GM12878 (cell line): ENCODE measurements at regions not wholly inside any gene's neighbourhood (a gene's known extent, or its start where the extent isn't known, plus 50 kb on each side); places are given as distances from the start of the nearest gene placed in this dataset.

Source experiments
- ATAC-seq: fragments of 200-7000 bp; cut with Tn5 transposase; 3 replicates; pipeline ENCODE4 v1.9.1; 2020; ENCODE audit warnings: mild to moderate bottlenecking, moderate library complexity
- BruUV-seq: library from RNA; stranded (reverse); fragments of 400-500 nt; replicated peaks from 2 replicates; lab custom pipeline; 2021; lab: Mats Ljungman, UMichigan
- CTCF ChIA-PET: fragments of 300-600 bp; sonication (Branson Sonifier 250); formaldehyde crosslinking; extraction: SDS; loops from one replicate; lab custom pipeline; 2021; ENCODE audit warnings: inconsistent platforms; lab: Yijun Ruan, JAX
- POLR2A ChIA-PET: fragments of 350-600 bp; formaldehyde crosslinking; extraction: SDS; loops from one replicate; lab custom pipeline; 2021; ENCODE audit warnings: inconsistent platforms; lab: Charles Lee
- RAD21 ChIA-PET: fragments of 300-600 bp; sonication (Branson Sonifier 250); formaldehyde crosslinking; loops from one replicate; lab custom pipeline; 2023; ENCODE audit warnings: antibody characterized with exemption; ENCODE audit not compliant: unreplicated experiment; lab: Charles Lee
- SMC1A ChIA-PET: fragments of 300-600 bp; sonication (Branson Sonifier 250); formaldehyde crosslinking; loops from one replicate; lab custom pipeline; 2023; ENCODE audit not compliant: unreplicated experiment, uncharacterized antibody; lab: Charles Lee
- DNase-seq: peaks from one replicate; pipeline ENCODE4 v3.0.0-alpha.2; 2011; ENCODE audit warnings: low read depth, low spot score
- FAIRE-seq: peaks from 3 replicates; lab custom pipeline; 2011; peaks lifted over from hg19 to GRCh38; lab: Jason Lieb, UNC
- H2AFZ ChIP-seq: 2 replicates; pipeline ENCODE4 v1.6.0; 2011; ENCODE audit warnings: low read depth, low read length, control low read depth; ENCODE audit not compliant: control insufficient read depth
- H3K27ac ChIP-seq: 2 replicates; pipeline ENCODE4 v1.5.1; 2011; ENCODE audit warnings: control low read depth; ENCODE audit not compliant: control insufficient read depth, insufficient read depth
- H3K27me3 ChIP-seq, 2 experiments: replicated peaks in 1 of 2; 2 replicates each; pipeline versions ENCODE4 v1.6.0 to v1.6.1; 2011; ENCODE audit warnings: low read length in 1 of 2; ENCODE audit not compliant: control insufficient read depth in 2 of 2, insufficient read depth in 2 of 2
- H3K36me3 ChIP-seq, 2 experiments: 2 replicates each; pipeline ENCODE4 v1.5.1; 2011; ENCODE audit warnings: low read length in 1 of 2; ENCODE audit not compliant: control insufficient read depth in 2 of 2, insufficient read depth in 2 of 2
- H3K4me1 ChIP-seq: 2 replicates; pipeline ENCODE4 v1.6.1; 2011; ENCODE audit warnings: mild to moderate bottlenecking, low read length, moderate library complexity, mixed read lengths; ENCODE audit not compliant: control insufficient read depth, insufficient read depth
- H3K4me2 ChIP-seq: 2 replicates; pipeline ENCODE4 v1.6.0; 2011; ENCODE audit warnings: control low read depth; ENCODE audit not compliant: control insufficient read depth, insufficient read depth
- H3K4me3 ChIP-seq: fragments of 200-600 bp; sonication (generic); 2 replicates; pipeline ENCODE4 v1.5.1; 2016
- H3K79me2 ChIP-seq: 2 replicates; pipeline ENCODE4 v1.6.0; 2011; ENCODE audit warnings: low read length; ENCODE audit not compliant: control insufficient read depth, insufficient read depth
- H3K9ac ChIP-seq: 2 replicates; pipeline ENCODE4 v1.8.0; 2011; ENCODE audit warnings: low read length, control low read depth, mixed read lengths; ENCODE audit not compliant: control insufficient read depth, insufficient read depth
- H3K9me3 ChIP-seq: replicated peaks from 3 replicates; pipeline ENCODE4 v1.5.1; 2011; ENCODE audit warnings: mild to moderate bottlenecking, low read length; ENCODE audit not compliant: control insufficient read depth, insufficient read depth
- H4K20me1 ChIP-seq: 2 replicates; pipeline ENCODE4 v1.6.0; 2011; ENCODE audit not compliant: control insufficient read depth, insufficient read depth
- BHLHE40 ChIP-seq, 2 experiments: fragments of 450-650 bp in 1 of 2; IDR thresholded peaks; 2 replicates each; pipeline ENCODE4 v1.6.1; 2011 to 2017; ENCODE audit warnings: low read depth in 2 of 2, borderline replicate concordance in 1 of 2, improper control_type of control experiment in 1 of 2, low read length in 1 of 2, mild to moderate bottlenecking in 1 of 2
- DPF2 ChIP-seq: fragments of 450-650 bp; IDR thresholded peaks from 2 replicates; pipeline ENCODE4 v1.6.1; 2017; ENCODE audit warnings: mild to moderate bottlenecking
- EGR1 ChIP-seq, 2 experiments: IDR thresholded peaks; 1 replicate in 1 of 2; 2 replicates in 1 of 2; pipeline ENCODE4 v1.6.1; 2011 to 2012; ENCODE audit warnings: low read depth in 2 of 2, low read length in 2 of 2, borderline replicate concordance in 1 of 2, mild to moderate bottlenecking in 1 of 2, moderate library complexity in 1 of 2
- ESRRA ChIP-seq: IDR thresholded peaks from 2 replicates; pipeline ENCODE4 v1.6.1; 2012; ENCODE audit warnings: mild to moderate bottlenecking, low read length, improper control_type of control experiment
- HDGF ChIP-seq: fragments of 450-650 bp; IDR thresholded peaks from 2 replicates; pipeline ENCODE4 v1.6.1; 2016; ENCODE audit warnings: antibody characterized with exemption
- JUNB ChIP-seq: IDR thresholded peaks from 2 replicates; pipeline ENCODE4 v1.6.1; 2016; ENCODE audit warnings: antibody characterized with exemption, mild to moderate bottlenecking
- MEF2B ChIP-seq: fragments of 450-650 bp; IDR thresholded peaks from 2 replicates; pipeline ENCODE4 v1.6.1; 2018; ENCODE audit warnings: mild to moderate bottlenecking, moderate library complexity; ENCODE audit not compliant: partially characterized antibody, poor library complexity, severe bottlenecking
- MXI1 ChIP-seq: fragments of 150-350 bp; IDR thresholded peaks from 2 replicates; pipeline ENCODE4 v1.6.1; 2011; ENCODE audit warnings: low read depth, mild to moderate bottlenecking, inconsistent platforms, low read length, improper control_type of control experiment
- NBN ChIP-seq: fragments of 450-650 bp; IDR thresholded peaks from 2 replicates; pipeline ENCODE4 v1.6.1; 2016
- SIN3A ChIP-seq: IDR thresholded peaks from 2 replicates; pipeline ENCODE4 v1.6.1; 2012; ENCODE audit warnings: low read depth, low read length, improper control_type of control experiment
- SMARCA5 ChIP-seq: fragments of 450-650 bp; IDR thresholded peaks from 2 replicates; pipeline ENCODE4 v1.6.1; 2017; ENCODE audit warnings: mild to moderate bottlenecking
- SMC3 ChIP-seq: IDR thresholded peaks from 2 replicates; pipeline ENCODE4 v1.6.1; 2011; ENCODE audit warnings: low read length, improper control_type of control experiment, borderline replicate concordance
- STAT3 ChIP-seq: IDR thresholded peaks from 2 replicates; pipeline ENCODE4 v1.6.1; 2011; ENCODE audit warnings: low read depth, low read length, improper control_type of control experiment
- ZBED1 ChIP-seq: IDR thresholded peaks from 2 replicates; pipeline ENCODE4 v1.6.1; 2016; ENCODE audit warnings: borderline replicate concordance
- in situ Hi-C: fragments of 300-500 bp; cut with MboI; formaldehyde crosslinking; loops from 9 replicates; pipeline ENCODE4 v1.14.3; 2018; ENCODE audit warnings: mixed read lengths
- intact Hi-C: fragments of 100-400 bp; cut with micrococcal nuclease; formaldehyde crosslinking; loops from one replicate; pipeline ENCODE4 v1.14.2; 2022; ENCODE audit not compliant: unreplicated experiment
- TF ChIP-seq, protein P1 (sequence below): IDR thresholded peaks from 2 replicates; pipeline ENCODE4 v1.6.1; 2011; ENCODE audit warnings: low read depth, mild to moderate bottlenecking, low read length, moderate library complexity, borderline replicate concordance; ENCODE audit errors: extremely low read depth
- TF ChIP-seq, protein P2 (sequence below): IDR thresholded peaks from 2 replicates; pipeline ENCODE4 v1.6.1; 2011; ENCODE audit warnings: mild to moderate bottlenecking, low read depth, low read length, moderate library complexity; ENCODE audit not compliant: insufficient replicate concordance

DNA sequence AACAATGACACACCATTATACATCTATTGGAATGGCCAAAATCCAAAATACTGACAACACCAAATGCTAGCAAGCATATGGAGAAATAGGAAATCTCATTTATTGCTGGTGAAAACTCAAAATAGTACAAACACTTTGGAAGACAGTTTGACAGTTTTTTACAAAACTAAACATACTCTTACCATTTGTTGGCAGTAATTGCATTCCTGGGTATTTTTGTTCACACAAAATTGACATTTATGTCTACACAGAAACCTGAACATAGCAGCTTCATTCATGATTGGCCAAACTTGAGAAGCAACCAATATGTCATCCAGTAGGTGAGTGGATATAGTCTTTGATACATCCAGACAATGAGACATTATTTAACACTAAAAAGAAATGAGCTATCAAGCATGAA, 489.9 kb downstream of the PLOD2 start:
- no peak overlapping the region for H2AFZ ChIP-seq
- ChIA-PET RAD21 (no interaction called here), CTCF (no interaction called here), SMC1A (no interaction called here), POLR2A (no interaction called here)
- no peak for FAIRE-seq
- DNase-seq: no peak
- in situ Hi-C loops: no loop called here
- no peak overlapping the region for H3K4me3 ChIP-seq
- no peaks in the 10 kb centered on the region for H4K20me1 ChIP-seq
- intact Hi-C loops: no loop called here
- no peaks in the 10 kb centered on the region for H3K79me2 ChIP-seq
- TF ChIP-seq, protein P1, sequence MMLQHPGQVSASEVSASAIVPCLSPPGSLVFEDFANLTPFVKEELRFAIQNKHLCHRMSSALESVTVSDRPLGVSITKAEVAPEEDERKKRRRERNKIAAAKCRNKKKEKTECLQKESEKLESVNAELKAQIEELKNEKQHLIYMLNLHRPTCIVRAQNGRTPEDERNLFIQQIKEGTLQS: no peak
- TF ChIP-seq NBN (no peak), HDGF (no peak), DPF2 (no peak), SMC3 (no peak), ESRRA (no peak), STAT3 (no peak), BHLHE40 (IDR thresholded peaks at IDR 0.05; ENCODE audit: borderline replicate concordance in 1 of 2, low read depth in 2 of 2, low read length in 1 of 2) (no peak), SMARCA5 (no peak), MXI1 (no peak), MEF2B (no peak), JUNB (no peak), EGR1 (IDR thresholded peaks at IDR 0.05; ENCODE audit: borderline replicate concordance in 1 of 2, low read depth in 2 of 2, low read length in 2 of 2) (no peak), ZBED1 (no peak), SIN3A (no peak)
- TF ChIP-seq, protein P2, sequence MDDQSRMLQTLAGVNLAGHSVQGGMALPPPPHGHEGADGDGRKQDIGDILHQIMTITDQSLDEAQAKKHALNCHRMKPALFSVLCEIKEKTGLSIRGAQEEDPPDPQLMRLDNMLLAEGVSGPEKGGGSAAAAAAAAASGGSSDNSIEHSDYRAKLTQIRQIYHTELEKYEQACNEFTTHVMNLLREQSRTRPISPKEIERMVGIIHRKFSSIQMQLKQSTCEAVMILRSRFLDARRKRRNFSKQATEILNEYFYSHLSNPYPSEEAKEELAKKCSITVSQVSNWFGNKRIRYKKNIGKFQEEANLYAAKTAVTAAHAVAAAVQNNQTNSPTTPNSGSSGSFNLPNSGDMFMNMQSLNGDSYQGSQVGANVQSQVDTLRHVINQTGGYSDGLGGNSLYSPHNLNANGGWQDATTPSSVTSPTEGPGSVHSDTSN: no peak
- ATAC-seq: no peak
- no peak overlapping the region for H3K9ac ChIP-seq
- BruUV-seq: no TSS peak
- H3K27me3 ChIP-seq: no peaks in the 10 kb centered on the region
- H3K4me1 ChIP-seq: no peaks in the 10 kb centered on the region
- no peaks in the 10 kb centered on the region for H3K36me3 ChIP-seq
- no peaks in the 10 kb centered on the region for H3K9me3 ChIP-seq
- H3K27ac ChIP-seq: no peak overlapping the region
- no peak overlapping the region for H3K4me2 ChIP-seq
